Ovary (tissue), 7 donors: ENCODE measurements at regions not wholly inside any gene's neighbourhood (a gene's known extent, or its start where the extent isn't known, plus 50 kb on each side); places are given as distances from the start of the nearest gene placed in this dataset.

Experiments
- DNase-seq, 5 donors: peaks; one replicate each; pipeline ENCODE4 v3.0.0-alpha.2; 2019 to 2020
- H3K27ac ChIP-seq, 2 donors: fragments of 200-600 bp; one replicate each; pipeline versions ENCODE4 v1.5.1 to v1.8.0; 2019 to 2022
- H3K27me3 ChIP-seq: fragments of 200-600 bp; one replicate; pipeline ENCODE4 v1.8.0; 2022
- H3K36me3 ChIP-seq: fragments of 200-600 bp; sonication (generic); one replicate; pipeline ENCODE4 v1.5.1; 2019
- H3K4me1 ChIP-seq: one replicate; pipeline ENCODE4 v1.8.1; 2013; ENCODE audit warnings: mild to moderate bottlenecking, moderate library complexity; ENCODE audit not compliant: insufficient read depth
- H3K4me3 ChIP-seq: fragments of 200-600 bp; sonication (generic); one replicate; pipeline ENCODE4 v1.5.1; 2017
- H3K9me3 ChIP-seq, 2 donors: fragments of 200-600 bp in 1 of 2; sonication (generic) in 1 of 2; one replicate each; pipeline versions ENCODE4 v1.5.1 to v1.8.1; 2013 to 2019; ENCODE audit warnings: mild to moderate bottlenecking in 1 of 2, moderate library complexity in 1 of 2
- EP300 ChIP-seq: sonication (generic); formaldehyde crosslinking; IDR thresholded peaks from one replicate; pipeline ENCODE4 v1.6.1; 2017; ENCODE audit warnings: antibody characterized with exemption
- POLR2A ChIP-seq: fragments of 450-650 bp; IDR thresholded peaks from one replicate; pipeline ENCODE4 v1.6.1; 2017; ENCODE audit warnings: antibody characterized with exemption, mild to moderate bottlenecking, moderate library complexity
- WGBS, 3 donors: extraction: QIAGEN DNeasy Blood & Tissue Kit in 1 of 3; methylation state at CpG; one replicate each; pipeline versions ENCODE4 v1.1.5 to v1.1.7; 2013 to 2017; 5-methylcytosine and 5-hydroxymethylcytosine counted together
- intact Hi-C, 4 donors: fragments of 100-400 bp; cut with DNase I; formaldehyde crosslinking; loops; one replicate each; pipeline versions ENCODE4 v1.11.0 to v1.15.1; 2022 to 2023
- TF ChIP-seq, protein P1 (sequence below), 3 donors: fragments of 450-650 bp in 2 of 3; fragments of 200-600 bp in 1 of 3; IDR thresholded peaks; one replicate each; pipeline versions ENCODE4 v1.5.1 to v1.8.0; 2016 to 2022; ENCODE audit warnings: antibody characterized with exemption in 3 of 3, mild to moderate bottlenecking in 1 of 3
- donor health status: DM: no; HTN: no; CAD: no; lungs with moderate emphysema.
- donor health status: DM: no; HTN: no; CAD: no.
- donor health status: Bipolar disorder and iron deficiency.
- donor health status: DM: no; HTN: no; CAD: no.
- donor health status: DM: yes; HTN: yes; CAD: no.

DNA sequence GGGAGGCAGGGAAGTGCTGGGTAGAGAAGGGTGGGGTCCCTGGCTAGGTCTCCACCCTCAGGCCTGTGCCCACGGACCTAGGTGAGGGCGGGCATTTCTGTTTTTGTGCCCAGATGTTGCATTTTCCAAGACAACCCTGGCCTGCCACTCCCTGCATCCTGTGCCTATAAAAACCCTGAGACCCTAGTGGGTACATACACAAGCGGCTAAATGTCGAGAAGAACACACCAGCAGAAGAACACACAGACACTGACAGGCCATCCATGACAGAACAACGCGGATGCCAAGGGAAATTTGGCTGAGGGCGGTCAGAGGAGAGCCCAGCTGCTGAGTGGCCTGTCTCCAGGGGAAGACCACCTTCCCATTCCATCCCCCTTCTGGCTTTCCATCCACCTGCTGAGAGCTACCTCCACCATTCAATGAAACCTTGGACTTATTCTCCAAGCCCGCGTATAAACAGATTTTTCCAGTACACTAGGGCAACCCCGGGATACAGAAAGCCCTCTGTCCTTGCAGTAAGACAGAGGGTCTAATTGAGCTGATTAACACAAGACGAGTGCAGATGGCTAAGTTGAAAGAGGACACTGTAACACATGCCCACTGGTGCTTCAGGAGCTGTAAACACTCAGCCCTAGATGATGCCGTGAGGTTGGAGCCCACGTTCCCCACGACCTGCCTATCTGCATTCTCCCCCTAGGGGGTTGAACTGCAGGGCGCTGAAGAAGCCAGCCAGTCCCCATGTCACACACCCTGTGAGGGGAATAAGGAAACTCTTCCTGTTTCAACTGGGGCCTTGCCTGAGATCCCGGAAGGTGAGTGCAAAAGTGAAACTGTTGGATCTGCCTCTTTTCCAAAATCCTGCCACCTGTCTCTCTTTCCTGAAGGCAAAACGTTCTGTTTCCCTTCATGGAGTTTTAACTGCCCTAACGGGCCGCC lies 147.2 kb upstream of the COX10 start:
- intact Hi-C loops: no loop called here
- no peaks in the 10 kb centered on the region for H3K36me3 ChIP-seq
- no peak overlapping the region for H3K27ac ChIP-seq
- no peak overlapping the region for H3K4me3 ChIP-seq
- H3K4me1 ChIP-seq: no peaks in the 10 kb centered on the region
- 71 to 87% (median 85%) methylated on average over 19 of the region's 19 CpGs for WGBS, 3 donors
- no peak for TF ChIP-seq POLR2A
- no peak for TF ChIP-seq EP300
- TF ChIP-seq, protein P1, sequence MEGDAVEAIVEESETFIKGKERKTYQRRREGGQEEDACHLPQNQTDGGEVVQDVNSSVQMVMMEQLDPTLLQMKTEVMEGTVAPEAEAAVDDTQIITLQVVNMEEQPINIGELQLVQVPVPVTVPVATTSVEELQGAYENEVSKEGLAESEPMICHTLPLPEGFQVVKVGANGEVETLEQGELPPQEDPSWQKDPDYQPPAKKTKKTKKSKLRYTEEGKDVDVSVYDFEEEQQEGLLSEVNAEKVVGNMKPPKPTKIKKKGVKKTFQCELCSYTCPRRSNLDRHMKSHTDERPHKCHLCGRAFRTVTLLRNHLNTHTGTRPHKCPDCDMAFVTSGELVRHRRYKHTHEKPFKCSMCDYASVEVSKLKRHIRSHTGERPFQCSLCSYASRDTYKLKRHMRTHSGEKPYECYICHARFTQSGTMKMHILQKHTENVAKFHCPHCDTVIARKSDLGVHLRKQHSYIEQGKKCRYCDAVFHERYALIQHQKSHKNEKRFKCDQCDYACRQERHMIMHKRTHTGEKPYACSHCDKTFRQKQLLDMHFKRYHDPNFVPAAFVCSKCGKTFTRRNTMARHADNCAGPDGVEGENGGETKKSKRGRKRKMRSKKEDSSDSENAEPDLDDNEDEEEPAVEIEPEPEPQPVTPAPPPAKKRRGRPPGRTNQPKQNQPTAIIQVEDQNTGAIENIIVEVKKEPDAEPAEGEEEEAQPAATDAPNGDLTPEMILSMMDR (IDR thresholded peaks at IDR 0.05): no peak
- DNase-seq: no peak
- H3K9me3 ChIP-seq: no peaks in the 10 kb centered on the region
- no peaks in the 10 kb centered on the region for H3K27me3 ChIP-seq

DNA sequence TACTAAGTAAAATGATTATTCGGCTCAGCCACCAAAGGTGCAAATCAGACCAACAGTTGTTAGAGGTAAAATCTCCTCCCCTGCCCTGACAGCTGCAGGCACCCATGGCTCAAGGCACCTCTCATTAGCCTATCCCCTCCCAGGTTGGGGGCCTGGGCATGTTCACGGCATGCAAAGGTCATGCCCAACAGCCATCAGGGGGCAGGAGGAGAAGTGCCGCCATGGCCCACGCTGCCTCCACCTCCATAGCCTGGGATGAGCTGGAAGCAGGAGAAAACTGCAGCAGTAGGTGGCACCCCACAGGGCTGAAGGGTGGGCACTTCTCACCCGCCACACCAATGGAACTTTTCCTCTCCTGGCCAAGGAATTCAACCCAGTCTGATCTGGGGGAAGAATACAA lies 146.4 kb upstream of the COX10 start:
- no peaks in the 10 kb centered on the region for H3K9me3 ChIP-seq
- 91 to 96% (median 93%) methylated on average over 5 of the region's 5 CpGs for WGBS, 3 donors

DNA sequence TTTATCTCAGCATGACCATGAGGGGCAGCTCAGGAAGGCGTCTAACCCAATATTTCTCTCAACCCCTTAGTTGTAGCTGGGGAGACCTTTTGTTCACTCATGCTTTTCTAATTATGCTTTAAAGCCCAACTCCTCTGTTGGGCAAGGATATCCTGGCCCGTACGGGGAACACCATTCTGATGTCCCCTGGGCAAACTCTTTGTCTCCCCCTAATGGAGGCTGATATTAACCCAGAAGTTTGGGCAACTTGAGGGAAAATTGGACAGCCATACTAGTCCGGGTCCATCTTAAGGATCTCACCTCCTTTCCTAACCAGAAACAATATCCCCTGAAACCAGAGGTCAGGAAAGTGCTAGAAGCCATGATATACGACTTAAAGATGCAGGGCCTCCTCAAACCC lies 143.7 kb upstream of the COX10 start:
- DNase-seq: no peak
- Histone ChIP-seq H3K27me3 (no peaks in the 10 kb centered on the region), H3K36me3 (no peaks in the 10 kb centered on the region), H3K9me3 (no peaks in the 10 kb centered on the region), H3K4me1 (no peaks in the 10 kb centered on the region), H3K4me3 (no peak overlapping the region), H3K27ac (no peak overlapping the region)
- TF ChIP-seq EP300 (no peak), POLR2A (no peak)
- TF ChIP-seq, protein P1 (IDR thresholded peaks at IDR 0.05): no peak
- WGBS, 3 donors: 95 to 97% (median 96%) methylated on average over 5 of the region's 5 CpGs
- intact Hi-C loops: no loop called here

More for the DNA sequence above, 146.4 kb upstream of the COX10 start:
- no peaks in the 10 kb centered on the region for H3K27me3 ChIP-seq
- no peaks in the 10 kb centered on the region for H3K36me3 ChIP-seq
- no peak for DNase-seq
- no peak overlapping the region for H3K4me3 ChIP-seq
- intact Hi-C loops: no loop called here
- TF ChIP-seq POLR2A (no peak), EP300 (no peak)
- TF ChIP-seq, protein P1 (IDR thresholded peaks at IDR 0.05): no peak
- H3K27ac ChIP-seq: no peak overlapping the region
- H3K4me1 ChIP-seq: no peaks in the 10 kb centered on the region

DNA sequence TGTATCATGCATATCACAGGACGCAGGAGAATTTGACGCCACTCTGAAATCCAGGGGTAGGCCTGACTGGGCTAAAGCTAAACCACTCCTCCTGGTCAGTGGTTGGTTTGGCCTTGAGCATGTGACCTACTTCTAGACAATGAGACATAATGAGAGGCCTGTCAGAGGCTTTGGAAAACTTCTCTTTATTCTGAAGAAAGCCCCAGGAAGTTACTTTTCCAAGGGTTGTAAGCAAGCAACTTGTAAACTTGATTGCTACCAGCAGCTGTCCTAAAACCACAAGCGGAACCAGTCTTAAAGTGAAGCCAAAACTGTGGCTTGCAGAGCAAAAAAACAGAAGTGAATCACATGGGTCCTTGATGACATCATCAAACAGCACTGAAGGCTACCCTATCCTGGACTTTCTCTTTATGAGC lies 138.2 kb upstream of the COX10 start:
- DNase-seq: no peak
- TF ChIP-seq, protein P1 (IDR thresholded peaks at IDR 0.05): no peak
- TF ChIP-seq POLR2A (no peak), EP300 (no peak)

More for the DNA sequence above, 138.2 kb upstream of the COX10 start:
- intact Hi-C loops: no loop called here
- Histone ChIP-seq H3K4me1 (no peaks in the 10 kb centered on the region), H3K36me3 (no peaks in the 10 kb centered on the region), H3K27me3 (no peaks in the 10 kb centered on the region), H3K4me3 (no peak overlapping the region), H3K27ac (no peak overlapping the region), H3K9me3 (no peaks in the 10 kb centered on the region)
- WGBS, 3 donors: 83 to 93% (median 89%) methylated on average over 3 of the region's 3 CpGs
